ENCODE measurements at regions not wholly inside any gene's neighbourhood (a gene's known extent, or its start where the extent isn't known, plus 50 kb on each side); places are given as distances from the start of the nearest gene placed in this dataset.

GRCh38 chr18:32881009-32881408 is 108.2 kb upstream of the KLHL14 start:
- TF ChIP-seq, protein P1, sequence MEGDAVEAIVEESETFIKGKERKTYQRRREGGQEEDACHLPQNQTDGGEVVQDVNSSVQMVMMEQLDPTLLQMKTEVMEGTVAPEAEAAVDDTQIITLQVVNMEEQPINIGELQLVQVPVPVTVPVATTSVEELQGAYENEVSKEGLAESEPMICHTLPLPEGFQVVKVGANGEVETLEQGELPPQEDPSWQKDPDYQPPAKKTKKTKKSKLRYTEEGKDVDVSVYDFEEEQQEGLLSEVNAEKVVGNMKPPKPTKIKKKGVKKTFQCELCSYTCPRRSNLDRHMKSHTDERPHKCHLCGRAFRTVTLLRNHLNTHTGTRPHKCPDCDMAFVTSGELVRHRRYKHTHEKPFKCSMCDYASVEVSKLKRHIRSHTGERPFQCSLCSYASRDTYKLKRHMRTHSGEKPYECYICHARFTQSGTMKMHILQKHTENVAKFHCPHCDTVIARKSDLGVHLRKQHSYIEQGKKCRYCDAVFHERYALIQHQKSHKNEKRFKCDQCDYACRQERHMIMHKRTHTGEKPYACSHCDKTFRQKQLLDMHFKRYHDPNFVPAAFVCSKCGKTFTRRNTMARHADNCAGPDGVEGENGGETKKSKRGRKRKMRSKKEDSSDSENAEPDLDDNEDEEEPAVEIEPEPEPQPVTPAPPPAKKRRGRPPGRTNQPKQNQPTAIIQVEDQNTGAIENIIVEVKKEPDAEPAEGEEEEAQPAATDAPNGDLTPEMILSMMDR (conservative IDR thresholded peaks at IDR 0.05 in 1 of 2, IDR thresholded peaks at IDR 0.05 in 1 of 2; ENCODE audit: extremely low read depth in 1 of 2, insufficient read depth in 1 of 2, low read depth in 1 of 2, low read length in 2 of 2) = no peak
- TF ChIP-seq EZH2 (IDR thresholded peaks at IDR 0.05; ENCODE audit: borderline replicate concordance, low read length) = no peak

All from mammary epithelial cell (primary cell).